ENCODE measurements at regions not wholly inside any gene's neighbourhood (a gene's known extent, or its start where the extent isn't known, plus 50 kb on each side); places are given as distances from the start of the nearest gene placed in this dataset.

DNA sequence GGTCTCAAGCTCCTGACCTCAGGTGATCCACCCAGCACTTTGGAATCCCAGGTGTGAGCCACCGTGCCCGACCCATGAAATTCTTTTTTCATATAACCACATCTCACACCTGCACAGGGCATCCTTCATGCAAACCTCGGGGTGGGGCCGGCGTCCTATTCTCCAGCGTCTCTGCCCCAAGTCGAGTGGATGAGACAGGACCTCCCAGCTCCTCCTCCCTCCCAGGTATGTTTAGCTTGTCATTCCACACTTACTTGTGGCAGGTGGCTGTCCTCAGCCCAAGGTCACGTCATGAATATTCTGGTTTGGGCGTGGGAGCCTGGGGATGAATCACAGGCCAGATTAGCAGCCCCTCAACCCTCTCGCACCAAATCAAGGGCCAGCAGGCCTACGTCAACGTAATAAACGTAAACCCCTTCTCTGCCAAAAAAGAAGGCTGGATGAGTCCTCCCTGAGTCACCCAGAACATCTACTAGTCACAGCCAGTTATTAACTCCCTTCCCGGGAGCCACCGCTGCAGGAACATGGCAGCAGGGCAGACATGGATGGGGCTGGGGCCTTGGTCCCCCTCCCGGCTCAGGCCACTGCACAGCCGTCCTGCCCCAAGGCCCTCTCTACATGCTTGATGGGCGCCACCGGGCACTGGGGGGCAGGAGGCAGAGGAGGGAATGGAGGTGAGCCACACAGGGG is 91.7 kb downstream of the YTHDF1 start:
- no TSS peak for BruUV-seq (replicated peaks)
- no peak overlapping the region for H3K27ac ChIP-seq (ENCODE audit: low read depth, low read length, poor library complexity, severe bottlenecking)
- H3K4me3 ChIP-seq (ENCODE audit: low read depth, low read length, poor library complexity, severe bottlenecking), result no peak overlapping the region
- peaks cover 88% of the 10 kb centered on the region for H3K27me3 ChIP-seq (replicated peaks; ENCODE audit: insufficient read depth, low read depth, low read length, poor library complexity)
- ChIA-PET POLR2A (ENCODE audit: low non-redundant PET) (no interaction called here), CTCF (interaction anchor here (0.6 kb wide), 1 partner anchor 152 kb away, joined by 11 read pairs; no protein-coding TSS in a partner anchor)
- H3K9me3 ChIP-seq (ENCODE audit: low read depth, low read length, poor library complexity, severe bottlenecking), result no peaks in the 10 kb centered on the region
- intact Hi-C loops (cut with micrococcal nuclease; ENCODE audit: unreplicated experiment), result no loop called here
- H3K36me3 ChIP-seq (ENCODE audit: insufficient read depth, low read length, poor library complexity, severe bottlenecking), result no peaks in the 10 kb centered on the region
- DNase-seq (ENCODE audit: low spot score), result no peak
- no peak for TF ChIP-seq EZH2 (IDR thresholded peaks at IDR 0.05; ENCODE audit: borderline replicate concordance, low read depth, low read length, poor library complexity, severe bottlenecking)
- TF ChIP-seq, protein P1, sequence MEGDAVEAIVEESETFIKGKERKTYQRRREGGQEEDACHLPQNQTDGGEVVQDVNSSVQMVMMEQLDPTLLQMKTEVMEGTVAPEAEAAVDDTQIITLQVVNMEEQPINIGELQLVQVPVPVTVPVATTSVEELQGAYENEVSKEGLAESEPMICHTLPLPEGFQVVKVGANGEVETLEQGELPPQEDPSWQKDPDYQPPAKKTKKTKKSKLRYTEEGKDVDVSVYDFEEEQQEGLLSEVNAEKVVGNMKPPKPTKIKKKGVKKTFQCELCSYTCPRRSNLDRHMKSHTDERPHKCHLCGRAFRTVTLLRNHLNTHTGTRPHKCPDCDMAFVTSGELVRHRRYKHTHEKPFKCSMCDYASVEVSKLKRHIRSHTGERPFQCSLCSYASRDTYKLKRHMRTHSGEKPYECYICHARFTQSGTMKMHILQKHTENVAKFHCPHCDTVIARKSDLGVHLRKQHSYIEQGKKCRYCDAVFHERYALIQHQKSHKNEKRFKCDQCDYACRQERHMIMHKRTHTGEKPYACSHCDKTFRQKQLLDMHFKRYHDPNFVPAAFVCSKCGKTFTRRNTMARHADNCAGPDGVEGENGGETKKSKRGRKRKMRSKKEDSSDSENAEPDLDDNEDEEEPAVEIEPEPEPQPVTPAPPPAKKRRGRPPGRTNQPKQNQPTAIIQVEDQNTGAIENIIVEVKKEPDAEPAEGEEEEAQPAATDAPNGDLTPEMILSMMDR (conservative IDR thresholded peaks at IDR 0.05; ENCODE audit: low read depth, low read length), result no peak
- H3K4me1 ChIP-seq (ENCODE audit: insufficient read depth, low read length, poor library complexity, severe bottlenecking), result no peaks in the 10 kb centered on the region

DNA sequence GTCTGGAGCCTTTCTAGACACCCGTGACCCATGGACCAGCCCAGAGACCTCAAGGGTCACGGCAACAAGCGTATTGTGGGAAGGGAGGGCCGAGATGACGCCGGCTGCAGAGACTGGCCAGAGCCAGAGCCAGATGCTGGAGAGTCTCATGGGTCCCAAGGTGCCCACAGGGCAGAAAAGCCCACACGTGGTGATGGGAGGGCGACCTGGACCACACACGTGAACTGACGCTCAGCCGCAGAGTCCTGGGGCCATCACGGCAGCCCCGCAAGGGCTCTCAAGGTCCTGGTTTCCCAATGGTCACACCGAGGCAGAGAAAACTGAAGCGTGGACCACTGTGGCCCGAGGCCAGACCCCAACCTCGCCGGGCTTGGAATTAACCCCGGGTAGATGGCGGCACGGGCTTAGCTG is 92.6 kb downstream of the YTHDF1 start:
- POLR2A ChIA-PET (ENCODE audit: low non-redundant PET), result no interaction called here
- no peak overlapping the region for H3K4me3 ChIP-seq (ENCODE audit: low read depth, low read length, poor library complexity, severe bottlenecking)
- no peak for DNase-seq (ENCODE audit: low spot score)
- peaks cover 88% of the 10 kb centered on the region for H3K27me3 ChIP-seq (replicated peaks; ENCODE audit: insufficient read depth, low read depth, low read length, poor library complexity)
- no peaks in the 10 kb centered on the region for H3K36me3 ChIP-seq (ENCODE audit: insufficient read depth, low read length, poor library complexity, severe bottlenecking)
- BruUV-seq (replicated peaks), result no TSS peak
- no peak overlapping the region for H3K27ac ChIP-seq (ENCODE audit: low read depth, low read length, poor library complexity, severe bottlenecking)
- intact Hi-C loops (cut with micrococcal nuclease; ENCODE audit: unreplicated experiment), result no loop called here
- no peaks in the 10 kb centered on the region for H3K9me3 ChIP-seq (ENCODE audit: low read depth, low read length, poor library complexity, severe bottlenecking)
- TF ChIP-seq, protein P1 (conservative IDR thresholded peaks at IDR 0.05; ENCODE audit: low read depth, low read length), result no peak
- TF ChIP-seq EZH2 (IDR thresholded peaks at IDR 0.05; ENCODE audit: borderline replicate concordance, low read depth, low read length, poor library complexity, severe bottlenecking), result no peak
- H3K4me1 ChIP-seq (ENCODE audit: insufficient read depth, low read length, poor library complexity, severe bottlenecking), result no peaks in the 10 kb centered on the region
- CTCF ChIA-PET, result no interaction called here

- BruUV-seq (replicated peaks), result no TSS peak
- Histone ChIP-seq H3K27me3 (replicated peaks; ENCODE audit: insufficient read depth, low read depth, low read length, poor library complexity) (peaks cover 88% of the 10 kb centered on the region), H3K27ac (ENCODE audit: low read depth, low read length, poor library complexity, severe bottlenecking) (no peak overlapping the region), H3K9me3 (ENCODE audit: low read depth, low read length, poor library complexity, severe bottlenecking) (no peaks in the 10 kb centered on the region), H3K4me1 (ENCODE audit: insufficient read depth, low read length, poor library complexity, severe bottlenecking) (no peaks in the 10 kb centered on the region), H3K36me3 (ENCODE audit: insufficient read depth, low read length, poor library complexity, severe bottlenecking) (no peaks in the 10 kb centered on the region), H3K4me3 (ENCODE audit: low read depth, low read length, poor library complexity, severe bottlenecking) (no peak overlapping the region)
- CTCF ChIA-PET, result no interaction called here
- no peak for TF ChIP-seq EZH2 (IDR thresholded peaks at IDR 0.05; ENCODE audit: borderline replicate concordance, low read depth, low read length, poor library complexity, severe bottlenecking)
- TF ChIP-seq, protein P1 (conservative IDR thresholded peaks at IDR 0.05; ENCODE audit: low read depth, low read length), result no peak
- intact Hi-C loops (cut with micrococcal nuclease; ENCODE audit: unreplicated experiment), result no loop called here
- POLR2A ChIA-PET (ENCODE audit: low non-redundant PET), result no interaction called here
- no peak for DNase-seq (ENCODE audit: low spot score)
These were observed 93.3 kb downstream of the YTHDF1 start for GRCh38 chr20:63122626-63123025.

Measured in A673 (cell line).